Endothelial cell of umbilical vein (primary cell): ENCODE measurements at regions not wholly inside any gene's neighbourhood (a gene's known extent, or its start where the extent isn't known, plus 50 kb on each side); places are given as distances from the start of the nearest gene placed in this dataset.

ENCODE experiments used
- BruUV-seq: library from RNA; stranded (reverse); fragments of 400-500 nt; replicated peaks from 2 replicates; lab custom pipeline; 2021; lab: Mats Ljungman, UMichigan
- CTCF ChIA-PET: fragments of 300-600, 350-600 bp; sonication (Branson Sonifier 250); formaldehyde crosslinking; loops from one replicate; lab custom pipeline; 2021; ENCODE audit warnings: antibody characterized with exemption, inconsistent platforms; lab: Charles Lee
- POLR2A ChIA-PET: fragments of 300-600, 350-600 bp; sonication (Branson Sonifier 250); formaldehyde crosslinking; loops from one replicate; lab custom pipeline; 2021; ENCODE audit warnings: antibody characterized with exemption, inconsistent platforms; lab: Charles Lee
- DNase-seq: peaks from one replicate; pipeline ENCODE4 v3.0.0-alpha.2; 2011; ENCODE audit warnings: low read depth, low spot score
- FAIRE-seq: peaks from 2 replicates; lab custom pipeline; 2011; peaks lifted over from hg19 to GRCh38; lab: Jason Lieb, UNC
- H2AFZ ChIP-seq: 2 replicates; pipeline ENCODE4 v1.6.0; 2012; ENCODE audit warnings: low read depth, low read length, control low read depth, inconsistent platforms
- H3K27ac ChIP-seq: 2 replicates; pipeline ENCODE4 v1.5.1; 2011; ENCODE audit warnings: low read depth, mild to moderate bottlenecking, control low read depth, low read length, moderate library complexity; ENCODE audit not compliant: insufficient read depth
- H3K27me3 ChIP-seq, 2 experiments: 2 replicates each; pipeline versions ENCODE4 v1.6.0 to v1.6.1; 2011; ENCODE audit warnings: low read length in 2 of 2, mixed read lengths in 1 of 2; ENCODE audit not compliant: control insufficient read depth in 2 of 2, insufficient read depth in 2 of 2
- H3K36me3 ChIP-seq, 2 experiments: 2 replicates in 1 of 2; 3 replicates in 1 of 2; pipeline ENCODE4 v1.5.1; 2011; ENCODE audit warnings: low read length in 2 of 2, mild to moderate bottlenecking in 1 of 2, moderate library complexity in 1 of 2; ENCODE audit not compliant: control insufficient read depth in 2 of 2, insufficient read depth in 2 of 2; ENCODE audit errors: extremely low read depth in 1 of 2
- H3K4me1 ChIP-seq: 3 replicates; pipeline ENCODE4 v1.5.1; 2011; ENCODE audit warnings: mild to moderate bottlenecking, low read length; ENCODE audit not compliant: control insufficient read depth, insufficient read depth; ENCODE audit errors: extremely low read depth
- H3K4me2 ChIP-seq: 2 replicates; pipeline ENCODE4 v1.6.1; 2011; ENCODE audit warnings: low read length, control low read depth, mixed read lengths; ENCODE audit not compliant: insufficient read depth
- H3K4me3 ChIP-seq, 3 experiments: fragments of 200-600 bp in 1 of 3; sonication (generic), shearing (Covaris generic) in 1 of 3; replicated peaks in 1 of 3; 2 replicates each; pipeline ENCODE4 v1.5.1; 2011 to 2016; ENCODE audit warnings: control low read depth in 3 of 3, low read length in 3 of 3, mild to moderate bottlenecking in 2 of 3, inconsistent platforms in 1 of 3, low read depth in 1 of 3, moderate library complexity in 1 of 3; ENCODE audit not compliant: insufficient read depth in 1 of 3
- H3K79me2 ChIP-seq: 2 replicates; pipeline ENCODE4 v1.6.0; 2012; ENCODE audit warnings: low read length, inconsistent platforms; ENCODE audit not compliant: control insufficient read depth, insufficient read depth
- H3K9ac ChIP-seq: replicated peaks from 2 replicates; pipeline ENCODE3; 2011; ENCODE audit warnings: low read length, control low read depth; ENCODE audit not compliant: insufficient read depth; ENCODE audit errors: extremely low read depth
- H3K9me1 ChIP-seq: replicated peaks from 3 replicates; pipeline ENCODE4 v1.6.0; 2011; ENCODE audit warnings: mild to moderate bottlenecking, low read length; ENCODE audit not compliant: control insufficient read depth, insufficient read depth; ENCODE audit errors: extremely low read depth
- H3K9me3 ChIP-seq: replicated peaks from 2 replicates; pipeline ENCODE4 v1.5.1; 2012; ENCODE audit warnings: low read length, inconsistent platforms; ENCODE audit not compliant: control insufficient read depth, insufficient read depth
- H4K20me1 ChIP-seq: replicated peaks from 2 replicates; pipeline ENCODE3; 2011; ENCODE audit warnings: mild to moderate bottlenecking, low read length; ENCODE audit not compliant: control insufficient read depth, insufficient read depth; ENCODE audit errors: extremely low read depth
- EZH2 ChIP-seq: IDR thresholded peaks from 2 replicates; pipeline ENCODE4 v1.6.1; 2012; ENCODE audit warnings: borderline replicate concordance, low read depth, mild to moderate bottlenecking, moderate library complexity, low read length, inconsistent platforms; ENCODE audit not compliant: severe bottlenecking
- FOS ChIP-seq: IDR thresholded peaks from 2 replicates; pipeline ENCODE4 v1.6.1; 2011; ENCODE audit warnings: mild to moderate bottlenecking, low read length, moderate library complexity, borderline replicate concordance; ENCODE audit not compliant: insufficient read depth
- GATA2 ChIP-seq: IDR thresholded peaks from 2 replicates; pipeline ENCODE4 v1.7.0; 2011; ENCODE audit warnings: low read depth, mild to moderate bottlenecking, moderate library complexity, mixed read lengths, low read length; ENCODE audit not compliant: insufficient read length, insufficient read depth
- POLR2A ChIP-seq: IDR thresholded peaks from 2 replicates; pipeline ENCODE4 v1.6.1; 2012; ENCODE audit warnings: low read depth, mild to moderate bottlenecking, control low read depth, low read length
- POLR2AphosphoS5 ChIP-seq: IDR thresholded peaks from 2 replicates; pipeline ENCODE4 v1.6.1; 2012; ENCODE audit warnings: low read depth, mild to moderate bottlenecking, control low read depth, low read length, moderate library complexity; ENCODE audit not compliant: insufficient read depth
- dilution Hi-C: fragments of 300-500 bp; cut with MboI; formaldehyde crosslinking; loops from one replicate; pipeline ENCODE4 v1.15.0; 2019; ENCODE audit warnings: low sequenced_read_pairs; ENCODE audit not compliant: extremely low pct_ligation_motif_present
- intact Hi-C: fragments of 100-400 bp; cut with micrococcal nuclease; formaldehyde crosslinking; loops from one replicate; pipeline ENCODE4 v1.10.0; 2022
- TF ChIP-seq, protein P1 (sequence below), 2 donors: IDR thresholded peaks; 1 replicate in 1 of 2; 2 replicates in 1 of 2; pipeline ENCODE4 v1.5.1; 2011; ENCODE audit warnings: low read length in 2 of 2, mild to moderate bottlenecking in 2 of 2, moderate library complexity in 2 of 2, control low read depth in 1 of 2, inconsistent platforms in 1 of 2, low read depth in 1 of 2; ENCODE audit not compliant: insufficient read depth in 1 of 2; ENCODE audit errors: extremely low read depth in 1 of 2
- TF ChIP-seq, protein P2 (sequence below): IDR thresholded peaks from 2 replicates; pipeline ENCODE4 v1.6.1; 2011; ENCODE audit not compliant: insufficient read depth, insufficient read length

DNA sequence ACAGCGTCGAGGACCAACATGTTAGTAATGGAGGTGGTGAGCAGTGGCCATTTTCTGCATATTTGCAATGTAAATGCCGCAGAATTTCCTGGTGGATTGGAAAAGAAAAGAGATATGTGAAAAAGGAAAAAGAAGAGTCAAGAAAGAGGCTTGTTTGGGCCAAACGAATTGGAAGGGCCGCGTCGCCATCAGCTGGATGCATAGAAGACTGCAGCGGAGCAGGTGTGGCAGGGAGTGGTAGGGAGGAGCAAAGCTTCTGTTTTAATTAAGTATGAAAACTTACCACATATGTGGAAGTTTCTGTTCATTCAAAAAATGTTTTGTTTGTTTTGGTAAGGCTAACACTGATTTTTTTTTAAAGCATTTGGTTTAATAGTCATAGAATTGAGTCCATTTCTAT lies 690.7 kb downstream of the NCAM2 start:
- H3K9ac ChIP-seq, result no peak overlapping the region
- intact Hi-C loops, result loop anchor here (10.0 kb wide), 1 partner anchor 454 kb away; no protein-coding TSS in a partner anchor
- no peak overlapping the region for H2AFZ ChIP-seq
- POLR2A ChIA-PET, result no interaction called here
- no peak overlapping the region for H3K27ac ChIP-seq
- no peaks in the 10 kb centered on the region for H3K9me1 ChIP-seq
- no peaks in the 10 kb centered on the region for H3K79me2 ChIP-seq
- H3K4me1 ChIP-seq, result no peaks in the 10 kb centered on the region
- BruUV-seq, result no TSS peak
- H3K4me3 ChIP-seq, result no peak overlapping the region
- FAIRE-seq (no peak), DNase-seq (no peak)
- no peaks in the 10 kb centered on the region for H3K27me3 ChIP-seq
- H4K20me1 ChIP-seq, result no peaks in the 10 kb centered on the region
- dilution Hi-C loops, result no loop called here
- no peaks in the 10 kb centered on the region for H3K36me3 ChIP-seq
- H3K9me3 ChIP-seq, result no peaks in the 10 kb centered on the region
- CTCF ChIA-PET, result interaction anchor here (1.0 to 1.3 kb wide), 2 partner anchors 457 to 685 kb away, joined by 3 read pairs; no protein-coding TSS in a partner anchor
- TF ChIP-seq POLR2AphosphoS5 (no peak), POLR2A (no peak), EZH2 (no peak)
- TF ChIP-seq, protein P1, sequence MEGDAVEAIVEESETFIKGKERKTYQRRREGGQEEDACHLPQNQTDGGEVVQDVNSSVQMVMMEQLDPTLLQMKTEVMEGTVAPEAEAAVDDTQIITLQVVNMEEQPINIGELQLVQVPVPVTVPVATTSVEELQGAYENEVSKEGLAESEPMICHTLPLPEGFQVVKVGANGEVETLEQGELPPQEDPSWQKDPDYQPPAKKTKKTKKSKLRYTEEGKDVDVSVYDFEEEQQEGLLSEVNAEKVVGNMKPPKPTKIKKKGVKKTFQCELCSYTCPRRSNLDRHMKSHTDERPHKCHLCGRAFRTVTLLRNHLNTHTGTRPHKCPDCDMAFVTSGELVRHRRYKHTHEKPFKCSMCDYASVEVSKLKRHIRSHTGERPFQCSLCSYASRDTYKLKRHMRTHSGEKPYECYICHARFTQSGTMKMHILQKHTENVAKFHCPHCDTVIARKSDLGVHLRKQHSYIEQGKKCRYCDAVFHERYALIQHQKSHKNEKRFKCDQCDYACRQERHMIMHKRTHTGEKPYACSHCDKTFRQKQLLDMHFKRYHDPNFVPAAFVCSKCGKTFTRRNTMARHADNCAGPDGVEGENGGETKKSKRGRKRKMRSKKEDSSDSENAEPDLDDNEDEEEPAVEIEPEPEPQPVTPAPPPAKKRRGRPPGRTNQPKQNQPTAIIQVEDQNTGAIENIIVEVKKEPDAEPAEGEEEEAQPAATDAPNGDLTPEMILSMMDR (IDR thresholded peaks at IDR 0.05; ENCODE audit: extremely low read depth in 1 of 2, insufficient read depth in 1 of 2, low read depth in 1 of 2, low read length in 2 of 2), result peak in 1 of 2 donors; percentile 3
- H3K4me2 ChIP-seq, result no peak overlapping the region

DNA sequence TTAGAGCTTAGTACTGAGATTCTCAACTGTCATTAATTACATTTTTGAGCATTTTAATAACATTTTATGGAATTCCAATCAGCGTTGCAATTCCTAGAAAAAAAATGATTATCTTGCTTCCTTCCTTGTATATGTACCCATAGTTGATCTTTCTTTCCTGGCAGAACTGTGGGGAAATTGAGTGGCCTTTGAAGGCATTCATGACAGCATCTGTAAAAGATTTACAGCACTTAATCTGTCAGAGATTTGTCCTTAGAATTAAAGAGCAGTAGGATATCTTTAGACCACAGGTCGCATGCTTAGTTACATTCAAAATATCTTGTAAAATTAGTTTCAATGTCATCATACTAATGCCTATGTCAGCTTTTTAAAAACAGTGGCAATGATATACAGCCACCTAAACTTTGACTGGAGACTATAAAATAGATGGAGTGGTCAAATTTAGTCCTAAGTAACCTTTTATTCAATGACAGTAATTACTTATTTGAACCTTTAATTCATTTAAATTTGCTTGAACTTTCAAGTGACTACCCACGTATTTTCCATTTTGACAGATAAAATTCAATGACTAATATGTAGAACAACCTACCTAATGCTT lies 692.0 kb downstream of the NCAM2 start:
- BruUV-seq, result no TSS peak

More for the DNA sequence above, 692.0 kb downstream of the NCAM2 start:
- ChIA-PET CTCF (no interaction called here), POLR2A (no interaction called here)
- no peak overlapping the region for H2AFZ ChIP-seq
- dilution Hi-C loops, result no loop called here
- no peak overlapping the region for H3K4me3 ChIP-seq
- no peak overlapping the region for H3K9ac ChIP-seq
- no peak overlapping the region for H3K27ac ChIP-seq
- no peaks in the 10 kb centered on the region for H3K79me2 ChIP-seq
- no peaks in the 10 kb centered on the region for H3K9me1 ChIP-seq
- H3K27me3 ChIP-seq, result no peaks in the 10 kb centered on the region
- H3K36me3 ChIP-seq, result no peaks in the 10 kb centered on the region
- no peak overlapping the region for H3K4me2 ChIP-seq
- no peaks in the 10 kb centered on the region for H3K4me1 ChIP-seq
- DNase-seq (no peak), FAIRE-seq (no peak)
- H4K20me1 ChIP-seq, result no peaks in the 10 kb centered on the region
- TF ChIP-seq GATA2, result no peak
- TF ChIP-seq, protein P1 (IDR thresholded peaks at IDR 0.05; ENCODE audit: extremely low read depth in 1 of 2, insufficient read depth in 1 of 2, low read depth in 1 of 2, low read length in 2 of 2), result no peak
- TF ChIP-seq, protein P2, sequence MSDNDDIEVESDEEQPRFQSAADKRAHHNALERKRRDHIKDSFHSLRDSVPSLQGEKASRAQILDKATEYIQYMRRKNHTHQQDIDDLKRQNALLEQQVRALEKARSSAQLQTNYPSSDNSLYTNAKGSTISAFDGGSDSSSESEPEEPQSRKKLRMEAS, result no peak
- TF ChIP-seq FOS, result no peak
- intact Hi-C loops, result no loop called here
- no peaks in the 10 kb centered on the region for H3K9me3 ChIP-seq
